GM23338 (cell line): ENCODE measurements at regions not wholly inside any gene's neighbourhood (a gene's known extent, or its start where the extent isn't known, plus 50 kb on each side); places are given as distances from the start of the nearest gene placed in this dataset.

Experiments used
- CREB1 ChIP-seq: fragments of 250-450 bp; sonication (Bioruptor Pico); IDR thresholded peaks from 2 replicates; pipeline ENCODE4 v1.5.0; 2020; ENCODE audit warnings: low read depth, mild to moderate bottlenecking, moderate library complexity
- EZH2phosphoT487 ChIP-seq: fragments of 200-600 bp; sonication (generic); IDR thresholded peaks from one replicate; pipeline ENCODE4 v1.8.1; 2018; ENCODE audit warnings: antibody characterized with exemption; ENCODE audit not compliant: unreplicated experiment
- TF ChIP-seq, protein P1 (sequence below), 2 experiments: fragments of 200-600 bp in 1 of 2; sonication (generic) in 1 of 2; conservative IDR thresholded peaks; 2 replicates each; pipeline versions ENCODE4 v1.5.1 to v1.6.1; 2016 to 2017; ENCODE audit warnings: antibody characterized with exemption in 2 of 2, low read depth in 2 of 2, mild to moderate bottlenecking in 2 of 2, moderate library complexity in 1 of 2

DNA sequence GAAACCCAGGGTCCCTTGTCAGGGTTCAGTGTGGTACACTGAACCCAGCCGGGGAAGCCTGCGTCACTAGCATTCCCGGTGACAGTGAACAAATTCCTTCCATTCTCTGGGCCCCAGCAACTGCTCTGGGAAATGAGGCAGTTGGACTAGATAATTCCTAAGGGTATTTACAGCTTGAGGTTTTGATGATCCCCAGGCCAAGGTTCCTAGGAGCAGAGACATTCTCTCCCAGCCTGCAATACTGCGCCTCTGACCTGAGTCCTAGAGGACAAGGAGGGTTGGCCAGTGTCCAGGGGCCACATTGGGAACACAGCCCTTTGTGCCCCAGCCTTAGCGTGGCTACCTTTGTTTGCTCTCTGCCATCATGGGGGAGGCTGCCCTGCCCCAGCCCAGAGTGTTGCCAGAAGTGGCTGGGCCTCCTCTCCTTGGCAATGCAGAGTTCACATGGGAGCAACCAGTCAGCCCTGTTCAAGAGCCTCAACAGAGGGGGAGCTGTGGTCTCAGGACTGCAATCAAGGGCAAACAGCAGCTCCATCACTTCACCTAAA, 178.2 kb downstream of the SEC61B start:
- TF ChIP-seq, protein P1, sequence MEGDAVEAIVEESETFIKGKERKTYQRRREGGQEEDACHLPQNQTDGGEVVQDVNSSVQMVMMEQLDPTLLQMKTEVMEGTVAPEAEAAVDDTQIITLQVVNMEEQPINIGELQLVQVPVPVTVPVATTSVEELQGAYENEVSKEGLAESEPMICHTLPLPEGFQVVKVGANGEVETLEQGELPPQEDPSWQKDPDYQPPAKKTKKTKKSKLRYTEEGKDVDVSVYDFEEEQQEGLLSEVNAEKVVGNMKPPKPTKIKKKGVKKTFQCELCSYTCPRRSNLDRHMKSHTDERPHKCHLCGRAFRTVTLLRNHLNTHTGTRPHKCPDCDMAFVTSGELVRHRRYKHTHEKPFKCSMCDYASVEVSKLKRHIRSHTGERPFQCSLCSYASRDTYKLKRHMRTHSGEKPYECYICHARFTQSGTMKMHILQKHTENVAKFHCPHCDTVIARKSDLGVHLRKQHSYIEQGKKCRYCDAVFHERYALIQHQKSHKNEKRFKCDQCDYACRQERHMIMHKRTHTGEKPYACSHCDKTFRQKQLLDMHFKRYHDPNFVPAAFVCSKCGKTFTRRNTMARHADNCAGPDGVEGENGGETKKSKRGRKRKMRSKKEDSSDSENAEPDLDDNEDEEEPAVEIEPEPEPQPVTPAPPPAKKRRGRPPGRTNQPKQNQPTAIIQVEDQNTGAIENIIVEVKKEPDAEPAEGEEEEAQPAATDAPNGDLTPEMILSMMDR (conservative IDR thresholded peaks at IDR 0.05; ENCODE audit: low read depth in 2 of 2), result peak; percentile 10 to 44; a peak in 2 of 4 replicates
- no peak for TF ChIP-seq CREB1 (CRISPR knock-in tag)
- no peak for TF ChIP-seq EZH2phosphoT487
